Testis (tissue), 2 donors: ENCODE measurements at regions not wholly inside any gene's neighbourhood (a gene's known extent, or its start where the extent isn't known, plus 50 kb on each side); places are given as distances from the start of the nearest gene placed in this dataset.

Experiments
- DNase-seq: peaks from one replicate; pipeline ENCODE4 v3.0.0-alpha.2; 2019
- H3K27ac ChIP-seq, 2 donors: fragments of 200-600 bp; sonication (generic); one replicate each; pipeline ENCODE4 v1.5.1; 2019
- H3K27me3 ChIP-seq: fragments of 200-600 bp; sonication (generic); one replicate; pipeline ENCODE4 v1.5.1; 2019
- H3K36me3 ChIP-seq: fragments of 200-600 bp; sonication (generic); one replicate; pipeline ENCODE4 v1.5.1; 2017; ENCODE audit warnings: low read depth; ENCODE audit errors: missing control alignments
- H3K4me1 ChIP-seq: fragments of 200-600 bp; sonication (generic); one replicate; pipeline ENCODE4 v1.5.1; 2019
- H3K4me3 ChIP-seq, 2 donors: fragments of 200-600 bp; sonication (generic); one replicate each; pipeline ENCODE4 v1.5.1; 2017 to 2019
- H3K9me3 ChIP-seq: fragments of 200-600 bp; sonication (generic); one replicate; pipeline ENCODE4 v1.5.1; 2017
- CTCF ChIP-seq, 3 experiments: fragments of 450-650 bp in 2 of 3; fragments of 200-600 bp in 1 of 3; sonication (generic) in 1 of 3; IDR thresholded peaks; one replicate each; pipeline ENCODE4 v1.5.1; 2016 to 2019; ENCODE audit warnings: antibody characterized with exemption in 3 of 3, mild to moderate bottlenecking in 2 of 3, moderate library complexity in 1 of 3
- POLR2A ChIP-seq: fragments of 450-650 bp; IDR thresholded peaks from one replicate; pipeline ENCODE4 v1.6.1; 2017; ENCODE audit warnings: antibody characterized with exemption, mild to moderate bottlenecking, moderate library complexity
- WGBS, 2 donors: methylation state at CpG; one replicate each; pipeline ENCODE4 v1.1.5; 2018; 5-methylcytosine and 5-hydroxymethylcytosine counted together
- intact Hi-C: fragments of 100-400 bp; cut with DNase I; formaldehyde crosslinking; loops from one replicate; pipeline ENCODE4 v1.15.1; 2023; ENCODE audit warnings: low total_unique reads

- intact Hi-C loops, result no loop called here
- H3K9me3 ChIP-seq, result no peaks in the 10 kb centered on the region
- no peaks in the 10 kb centered on the region for H3K4me1 ChIP-seq
- no peak overlapping the region for H3K27ac ChIP-seq
- TF ChIP-seq POLR2A, result no peak
- TF ChIP-seq CTCF (IDR thresholded peaks at IDR 0.05), result no peak
- 66 to 73% methylated on average over 4 of the region's 4 CpGs for whole genome bisulfite sequencing, 2 donors
- H3K4me3 ChIP-seq, result no peak overlapping the region
- no peaks in the 10 kb centered on the region for H3K27me3 ChIP-seq
- no peak for DNase-seq
- no peaks in the 10 kb centered on the region for H3K36me3 ChIP-seq
These were observed 1314.0 kb downstream of the PCDH19 start for GRCh38 chrX:99095965-99096635.

GRCh38 chrX:99091459-99091858 is 1318.6 kb downstream of the PCDH19 start:
- Histone ChIP-seq H3K36me3 (no peaks in the 10 kb centered on the region), H3K9me3 (no peaks in the 10 kb centered on the region), H3K27ac (no peak overlapping the region), H3K27me3 (no peaks in the 10 kb centered on the region), H3K4me1 (no peaks in the 10 kb centered on the region), H3K4me3 (no peak overlapping the region)
- 95 to 100% methylated on average over 1 of the region's 1 CpG for WGBS, 2 donors
- DNase-seq, result no peak
- no peak for TF ChIP-seq POLR2A
- no peak for TF ChIP-seq CTCF (IDR thresholded peaks at IDR 0.05)
- intact Hi-C loops, result no loop called here

GRCh38 chrX:99078301-99078700 is 1331.8 kb downstream of the PCDH19 start:
- 82 to 86% methylated on average over 2 to 4 of the region's 4 CpGs for WGBS, 2 donors
- H3K36me3 ChIP-seq, result no peaks in the 10 kb centered on the region
- DNase-seq, result no peak
- no peaks in the 10 kb centered on the region for H3K4me1 ChIP-seq
- TF ChIP-seq CTCF (IDR thresholded peaks at IDR 0.05) (no peak), POLR2A (no peak)
- intact Hi-C loops, result no loop called here
- H3K9me3 ChIP-seq, result no peaks in the 10 kb centered on the region
- H3K27me3 ChIP-seq, result no peaks in the 10 kb centered on the region
- no peak overlapping the region for H3K4me3 ChIP-seq
- no peak overlapping the region for H3K27ac ChIP-seq

GRCh38 chrX:99077099-99077498 is 1333.0 kb downstream of the PCDH19 start:
- Histone ChIP-seq H3K9me3 (no peaks in the 10 kb centered on the region), H3K4me1 (no peaks in the 10 kb centered on the region), H3K27ac (no peak overlapping the region), H3K4me3 (no peak overlapping the region), H3K27me3 (no peaks in the 10 kb centered on the region), H3K36me3 (no peaks in the 10 kb centered on the region)
- TF ChIP-seq CTCF (IDR thresholded peaks at IDR 0.05) (no peak), POLR2A (no peak)
- intact Hi-C loops, result no loop called here
- 89 to 93% methylated on average over 3 of the region's 3 CpGs for WGBS, 2 donors
- no peak for DNase-seq

GRCh38 chrX:99073551-99073950 is 1336.5 kb downstream of the PCDH19 start:
- Histone ChIP-seq H3K36me3 (no peaks in the 10 kb centered on the region), H3K27me3 (no peaks in the 10 kb centered on the region), H3K27ac (no peak overlapping the region), H3K4me1 (no peaks in the 10 kb centered on the region), H3K9me3 (no peaks in the 10 kb centered on the region), H3K4me3 (no peak overlapping the region)
- no peak for DNase-seq
- WGBS, 2 donors, result 40 to 81% methylated on average over 1 of the region's 1 CpG
- TF ChIP-seq POLR2A (no peak), CTCF (IDR thresholded peaks at IDR 0.05) (no peak)
- intact Hi-C loops, result no loop called here
